Smooth muscle cell (in vitro differentiated cells): ENCODE measurements at regions not wholly inside any gene's neighbourhood (a gene's known extent, or its start where the extent isn't known, plus 50 kb on each side); places are given as distances from the start of the nearest gene placed in this dataset.

Experiments used
- DNase-seq: peaks from one replicate; lab custom pipeline; 2025; ENCODE audit not compliant: unreplicated experiment; lab: John Stamatoyannopoulos, UW
- H2AFZ ChIP-seq: fragments of 200-600 bp; sonication (generic); 2 replicates; pipeline ENCODE4 v1.6.0; 2016; ENCODE audit warnings: antibody characterized with exemption, low read depth, mild to moderate bottlenecking
- H3F3A ChIP-seq: fragments of 200-600 bp; sonication (generic); 2 replicates; pipeline ENCODE4 v1.6.0; 2017; ENCODE audit warnings: antibody characterized with exemption, low read depth
- H3K27ac ChIP-seq: fragments of 200-600 bp; sonication (generic); 2 replicates; pipeline ENCODE4 v1.5.1; 2016; ENCODE audit warnings: low read depth, mild to moderate bottlenecking
- H3K27me3 ChIP-seq: fragments of 200-600 bp; sonication (generic); 2 replicates; pipeline ENCODE4 v1.6.1; 2016; ENCODE audit warnings: low read depth, mild to moderate bottlenecking
- H3K36me3 ChIP-seq: fragments of 200-600 bp; sonication (generic); 2 replicates; pipeline ENCODE4 v1.5.1; 2016; ENCODE audit warnings: low read depth
- H3K4me1 ChIP-seq: fragments of 200-600 bp; sonication (generic); 2 replicates; pipeline ENCODE4 v1.5.1; 2016; ENCODE audit warnings: low read depth
- H3K4me2 ChIP-seq: fragments of 200-600 bp; sonication (generic); 2 replicates; pipeline ENCODE4 v1.6.0; 2016; ENCODE audit warnings: mild to moderate bottlenecking
- H3K4me3 ChIP-seq: fragments of 200-600 bp; sonication (generic); 2 replicates; pipeline ENCODE4 v1.5.1; 2016; ENCODE audit warnings: mild to moderate bottlenecking
- H3K79me2 ChIP-seq: fragments of 200-600 bp; sonication (generic); 2 replicates; pipeline ENCODE4 v1.6.0; 2016; ENCODE audit warnings: low read depth, mild to moderate bottlenecking
- H3K9ac ChIP-seq: fragments of 200-600 bp; sonication (generic); 2 replicates; pipeline ENCODE4 v1.6.0; 2016; ENCODE audit warnings: low read depth
- H3K9me3 ChIP-seq: fragments of 200-600 bp; sonication (generic); replicated peaks from 2 replicates; pipeline ENCODE4 v1.5.1; 2016; ENCODE audit warnings: low read depth
- H4K20me1 ChIP-seq: fragments of 200-600 bp; sonication (generic); 2 replicates; pipeline ENCODE4 v1.6.0; 2016; ENCODE audit warnings: low read depth
- WGBS: methylation state at CpG from one replicate; pipeline ENCODE4 v1.1.7; 2016; ENCODE audit warnings: low lambda C conversion rate; 5-methylcytosine and 5-hydroxymethylcytosine counted together
- TF ChIP-seq, protein P1 (sequence below): fragments of 200-600 bp; sonication (generic); IDR thresholded peaks from 2 replicates; pipeline ENCODE4 v1.5.1; 2017; ENCODE audit warnings: borderline replicate concordance, mild to moderate bottlenecking, antibody characterized with exemption; ENCODE audit not compliant: insufficient read depth, poor library complexity, severe bottlenecking

DNA sequence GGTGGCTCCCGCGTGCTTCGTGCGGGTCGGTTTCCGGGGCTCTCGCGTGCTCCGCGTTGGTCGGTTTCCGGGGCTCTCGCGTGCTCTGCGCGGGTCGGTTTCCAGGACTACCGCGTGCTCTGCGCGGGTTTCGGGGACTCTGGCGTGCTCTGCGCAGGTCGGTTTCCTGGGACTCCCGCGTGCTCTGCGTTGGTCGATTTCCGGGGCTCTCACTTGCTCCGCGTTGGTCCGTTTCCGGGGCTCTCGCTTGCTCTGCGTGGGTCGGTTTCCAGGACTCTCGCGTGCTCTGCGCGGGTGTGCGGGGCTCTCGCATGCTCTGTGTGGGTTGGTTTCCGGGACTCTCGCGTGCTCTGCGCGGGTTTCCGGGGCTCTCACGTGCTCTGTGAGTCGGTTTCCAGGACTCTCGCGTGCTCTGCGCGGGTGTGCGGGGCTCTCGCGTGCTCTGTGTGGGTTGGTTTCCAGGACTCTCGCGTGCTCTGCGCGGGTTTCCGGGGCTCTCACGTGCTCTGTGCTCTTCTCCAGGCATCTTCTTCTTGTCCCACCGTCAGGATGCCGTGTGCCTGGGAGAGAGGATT lies 109.9 kb upstream of the LRPAP1 start:
- H3K4me2 ChIP-seq = no peak overlapping the region
- H3K79me2 ChIP-seq = no peaks in the 10 kb centered on the region
- no peaks in the 10 kb centered on the region for H3F3A ChIP-seq
- H3K27ac ChIP-seq = no peak overlapping the region
- H3K27me3 ChIP-seq = no peaks in the 10 kb centered on the region
- no peak overlapping the region for H2AFZ ChIP-seq
- H3K9me3 ChIP-seq = no peaks in the 10 kb centered on the region
- WGBS = 97% methylated on average over 60 of the region's 66 CpGs
- TF ChIP-seq, protein P1, sequence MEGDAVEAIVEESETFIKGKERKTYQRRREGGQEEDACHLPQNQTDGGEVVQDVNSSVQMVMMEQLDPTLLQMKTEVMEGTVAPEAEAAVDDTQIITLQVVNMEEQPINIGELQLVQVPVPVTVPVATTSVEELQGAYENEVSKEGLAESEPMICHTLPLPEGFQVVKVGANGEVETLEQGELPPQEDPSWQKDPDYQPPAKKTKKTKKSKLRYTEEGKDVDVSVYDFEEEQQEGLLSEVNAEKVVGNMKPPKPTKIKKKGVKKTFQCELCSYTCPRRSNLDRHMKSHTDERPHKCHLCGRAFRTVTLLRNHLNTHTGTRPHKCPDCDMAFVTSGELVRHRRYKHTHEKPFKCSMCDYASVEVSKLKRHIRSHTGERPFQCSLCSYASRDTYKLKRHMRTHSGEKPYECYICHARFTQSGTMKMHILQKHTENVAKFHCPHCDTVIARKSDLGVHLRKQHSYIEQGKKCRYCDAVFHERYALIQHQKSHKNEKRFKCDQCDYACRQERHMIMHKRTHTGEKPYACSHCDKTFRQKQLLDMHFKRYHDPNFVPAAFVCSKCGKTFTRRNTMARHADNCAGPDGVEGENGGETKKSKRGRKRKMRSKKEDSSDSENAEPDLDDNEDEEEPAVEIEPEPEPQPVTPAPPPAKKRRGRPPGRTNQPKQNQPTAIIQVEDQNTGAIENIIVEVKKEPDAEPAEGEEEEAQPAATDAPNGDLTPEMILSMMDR = no peak
- no peaks in the 10 kb centered on the region for H4K20me1 ChIP-seq
- no peak overlapping the region for H3K9ac ChIP-seq
- H3K36me3 ChIP-seq = no peaks in the 10 kb centered on the region
- no peak for DNase-seq
- no peaks in the 10 kb centered on the region for H3K4me1 ChIP-seq
- no peak overlapping the region for H3K4me3 ChIP-seq

DNA sequence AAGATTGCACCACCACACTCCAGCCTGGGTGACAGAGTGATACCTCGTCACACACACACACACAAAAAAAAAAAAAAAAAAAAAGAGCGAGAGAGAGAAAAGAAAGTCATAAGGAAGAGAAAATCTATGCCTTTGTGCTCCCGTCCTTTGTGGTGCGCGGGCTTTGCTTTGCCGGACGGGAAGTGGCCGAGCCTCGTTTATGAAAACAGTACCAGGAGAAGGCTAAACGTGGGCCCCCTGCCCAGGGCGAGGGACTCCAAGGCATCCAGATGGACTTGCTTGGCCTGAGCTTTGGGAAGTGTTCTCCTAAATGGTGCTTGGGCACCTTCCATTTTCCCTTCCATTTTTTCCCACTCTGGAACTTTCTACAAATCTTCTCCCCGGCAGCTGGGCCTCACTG lies 109.3 kb upstream of the LRPAP1 start:
- Histone ChIP-seq H4K20me1 (no peaks in the 10 kb centered on the region), H2AFZ (no peak overlapping the region), H3F3A (no peaks in the 10 kb centered on the region), H3K27me3 (no peaks in the 10 kb centered on the region), H3K9ac (no peak overlapping the region), H3K27ac (no peak overlapping the region), H3K4me1 (no peaks in the 10 kb centered on the region), H3K4me2 (no peak overlapping the region), H3K9me3 (no peaks in the 10 kb centered on the region), H3K79me2 (no peaks in the 10 kb centered on the region), H3K4me3 (no peak overlapping the region), H3K36me3 (no peaks in the 10 kb centered on the region)
- DNase-seq = no peak
- WGBS = 93% methylated on average over 12 of the region's 12 CpGs
- TF ChIP-seq, protein P1 = no peak

DNA sequence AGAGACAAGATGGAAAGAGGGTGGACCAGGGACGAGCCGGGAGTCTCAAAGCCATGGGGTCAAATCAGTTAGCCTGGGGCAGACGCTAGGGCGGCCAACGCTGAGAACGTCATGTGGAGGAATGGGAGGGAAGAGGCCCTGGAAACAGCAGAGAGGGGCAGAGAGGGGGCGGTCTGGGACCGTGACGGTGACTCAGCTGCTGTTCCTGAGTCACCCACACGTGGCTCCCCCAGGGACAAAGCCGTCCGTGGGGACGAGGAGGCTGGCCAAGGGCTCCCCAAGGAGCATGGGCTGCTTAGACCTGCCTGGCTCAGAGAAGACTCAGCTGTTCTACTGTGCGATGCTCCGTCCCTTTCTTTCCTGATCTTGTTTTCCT lies 108.4 kb upstream of the LRPAP1 start:
- TF ChIP-seq, protein P1 = no peak
- Histone ChIP-seq H2AFZ (no peak overlapping the region), H3K4me3 (no peak overlapping the region), H4K20me1 (no peaks in the 10 kb centered on the region), H3K79me2 (no peaks in the 10 kb centered on the region), H3K27me3 (no peaks in the 10 kb centered on the region), H3K36me3 (no peaks in the 10 kb centered on the region), H3K4me1 (no peaks in the 10 kb centered on the region), H3K27ac (peak overlapping the region; percentile 70), H3K4me2 (peak overlapping the region; percentile 67), H3K9ac (peak overlapping the region; percentile 57), H3F3A (no peaks in the 10 kb centered on the region), H3K9me3 (no peaks in the 10 kb centered on the region)
- no peak for DNase-seq
- WGBS = 34% methylated on average over 15 of the region's 15 CpGs
